Lower lobe of right lung (tissue), 2 donors: ENCODE measurements at regions not wholly inside any gene's neighbourhood (a gene's known extent, or its start where the extent isn't known, plus 50 kb on each side); places are given as distances from the start of the nearest gene placed in this dataset.

Experiments used
- ATAC-seq, 2 donors: fragments of 200-7000 bp; cut with Tn5 transposase; one replicate each; pipeline ENCODE4 v1.9.1; 2020 to 2022; ENCODE audit warnings: mild to moderate bottlenecking in 2 of 2, moderate library complexity in 2 of 2
- DNase-seq: peaks from one replicate; pipeline ENCODE4 v3.0.0-alpha.2; 2020
- H3K27ac ChIP-seq: fragments of 200-600 bp; one replicate; pipeline ENCODE4 v1.8.0; 2022
- H3K27me3 ChIP-seq: fragments of 200-600 bp; one replicate; pipeline ENCODE4 v1.8.0; 2022; ENCODE audit warnings: low read depth
- H3K36me3 ChIP-seq: fragments of 200-600 bp; one replicate; pipeline ENCODE4 v1.8.0; 2022; ENCODE audit warnings: mild to moderate bottlenecking
- H3K4me1 ChIP-seq: fragments of 200-600 bp; one replicate; pipeline ENCODE4 v1.8.0; 2022
- H3K4me3 ChIP-seq: fragments of 200-600 bp; one replicate; pipeline ENCODE4 v1.8.0; 2022; ENCODE audit warnings: mild to moderate bottlenecking
- H3K9me3 ChIP-seq: fragments of 200-600 bp; one replicate; pipeline ENCODE4 v1.8.0; 2022
- intact Hi-C: fragments of 100-400 bp; cut with DNase I; formaldehyde crosslinking; loops from one replicate; pipeline ENCODE4 v1.11.0; 2022
- TF ChIP-seq, protein P1 (sequence below): fragments of 200-600 bp; IDR thresholded peaks from one replicate; pipeline ENCODE4 v1.8.0; 2022; ENCODE audit warnings: antibody characterized with exemption, mild to moderate bottlenecking
- donor health status: DM: no; HTN: yes; CAD: no; lungs with severe emphysema.

DNA sequence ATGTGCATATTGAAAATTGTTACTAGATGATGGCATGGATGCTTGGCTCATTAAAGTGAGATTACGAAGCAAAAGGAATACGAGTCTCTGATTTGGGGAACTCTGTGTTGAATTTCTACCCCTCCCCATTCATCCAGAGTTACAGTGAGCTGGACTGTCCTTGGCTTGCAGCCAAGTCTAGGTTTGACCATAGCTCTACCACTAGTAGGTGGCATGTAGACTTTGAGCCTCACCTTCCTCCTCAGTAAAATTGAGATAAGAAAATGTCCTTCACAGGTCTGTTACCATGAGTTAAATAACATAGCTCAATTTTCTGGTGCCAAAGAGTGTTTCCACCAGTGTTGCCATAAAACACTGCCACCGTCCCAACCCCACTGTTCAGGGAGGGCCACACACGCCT lies 727.6 kb upstream of the ID2 start:
- ATAC-seq (no peak), DNase-seq (no peak)
- intact Hi-C loops = no loop called here
- Histone ChIP-seq H3K4me1 (no peaks in the 10 kb centered on the region), H3K4me3 (no peak overlapping the region), H3K27me3 (no peaks in the 10 kb centered on the region), H3K36me3 (no peaks in the 10 kb centered on the region), H3K9me3 (no peaks in the 10 kb centered on the region), H3K27ac (no peak overlapping the region)
- TF ChIP-seq, protein P1, sequence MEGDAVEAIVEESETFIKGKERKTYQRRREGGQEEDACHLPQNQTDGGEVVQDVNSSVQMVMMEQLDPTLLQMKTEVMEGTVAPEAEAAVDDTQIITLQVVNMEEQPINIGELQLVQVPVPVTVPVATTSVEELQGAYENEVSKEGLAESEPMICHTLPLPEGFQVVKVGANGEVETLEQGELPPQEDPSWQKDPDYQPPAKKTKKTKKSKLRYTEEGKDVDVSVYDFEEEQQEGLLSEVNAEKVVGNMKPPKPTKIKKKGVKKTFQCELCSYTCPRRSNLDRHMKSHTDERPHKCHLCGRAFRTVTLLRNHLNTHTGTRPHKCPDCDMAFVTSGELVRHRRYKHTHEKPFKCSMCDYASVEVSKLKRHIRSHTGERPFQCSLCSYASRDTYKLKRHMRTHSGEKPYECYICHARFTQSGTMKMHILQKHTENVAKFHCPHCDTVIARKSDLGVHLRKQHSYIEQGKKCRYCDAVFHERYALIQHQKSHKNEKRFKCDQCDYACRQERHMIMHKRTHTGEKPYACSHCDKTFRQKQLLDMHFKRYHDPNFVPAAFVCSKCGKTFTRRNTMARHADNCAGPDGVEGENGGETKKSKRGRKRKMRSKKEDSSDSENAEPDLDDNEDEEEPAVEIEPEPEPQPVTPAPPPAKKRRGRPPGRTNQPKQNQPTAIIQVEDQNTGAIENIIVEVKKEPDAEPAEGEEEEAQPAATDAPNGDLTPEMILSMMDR = no peak

DNA sequence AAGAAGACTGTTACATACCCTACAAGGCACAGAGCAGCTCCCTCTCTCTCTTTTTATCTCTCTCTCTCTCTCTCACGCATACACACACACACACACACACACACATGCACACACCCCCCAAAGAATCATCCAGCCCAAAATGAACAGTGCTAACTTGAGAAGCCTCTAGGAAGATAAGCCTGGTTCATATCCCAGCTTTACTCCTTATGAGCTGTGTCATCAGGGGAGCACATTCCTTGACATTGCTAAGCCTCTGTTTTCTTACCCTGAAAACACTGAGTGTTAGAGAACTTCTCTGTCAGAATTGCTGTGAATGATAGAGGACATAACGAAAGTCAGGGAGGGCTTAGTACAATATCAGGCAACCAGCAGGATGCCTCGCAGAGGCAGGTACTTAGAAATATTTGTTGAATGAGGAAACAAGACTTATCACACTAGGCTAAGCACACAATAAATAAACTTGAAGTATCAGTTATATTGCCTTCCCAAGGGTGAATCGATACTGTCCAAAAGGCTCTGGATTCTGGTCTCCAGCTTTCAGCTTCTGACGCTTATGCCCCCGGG lies 725.6 kb upstream of the ID2 start:
- intact Hi-C loops = no loop called here
- DNase-seq (no peak), ATAC-seq (no peak)
- H3K4me1 ChIP-seq = no peaks in the 10 kb centered on the region
- H3K4me3 ChIP-seq = no peak overlapping the region
- H3K27ac ChIP-seq = no peak overlapping the region
- H3K9me3 ChIP-seq = no peaks in the 10 kb centered on the region
- no peaks in the 10 kb centered on the region for H3K36me3 ChIP-seq
- TF ChIP-seq, protein P1 = no peak
- H3K27me3 ChIP-seq = no peaks in the 10 kb centered on the region

DNA sequence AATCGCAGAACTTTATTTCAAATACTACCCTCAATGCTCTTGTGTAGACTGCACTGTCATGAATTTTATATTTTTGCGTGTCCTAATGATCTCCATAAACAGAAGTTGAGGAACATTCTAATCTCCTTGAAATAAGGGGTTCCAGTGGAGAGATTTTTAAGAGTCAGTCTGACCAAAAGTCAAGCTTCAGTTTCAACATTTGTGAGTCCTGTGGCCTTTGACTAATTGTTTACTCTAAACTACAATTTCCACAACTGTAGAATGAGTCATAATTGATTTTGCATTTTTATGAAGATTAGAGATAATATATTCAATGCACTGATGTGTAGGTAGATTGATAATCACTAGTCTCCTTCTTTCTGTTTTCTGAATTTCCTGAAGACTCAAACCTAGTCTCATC lies 720.3 kb upstream of the ID2 start:
- TF ChIP-seq, protein P1 = no peak
- H3K36me3 ChIP-seq = no peaks in the 10 kb centered on the region
- intact Hi-C loops = no loop called here
- no peaks in the 10 kb centered on the region for H3K27me3 ChIP-seq
- H3K9me3 ChIP-seq = no peaks in the 10 kb centered on the region
- ATAC-seq (no peak), DNase-seq (no peak)
- no peak overlapping the region for H3K4me3 ChIP-seq
- H3K4me1 ChIP-seq = no peaks in the 10 kb centered on the region
- no peak overlapping the region for H3K27ac ChIP-seq

DNA sequence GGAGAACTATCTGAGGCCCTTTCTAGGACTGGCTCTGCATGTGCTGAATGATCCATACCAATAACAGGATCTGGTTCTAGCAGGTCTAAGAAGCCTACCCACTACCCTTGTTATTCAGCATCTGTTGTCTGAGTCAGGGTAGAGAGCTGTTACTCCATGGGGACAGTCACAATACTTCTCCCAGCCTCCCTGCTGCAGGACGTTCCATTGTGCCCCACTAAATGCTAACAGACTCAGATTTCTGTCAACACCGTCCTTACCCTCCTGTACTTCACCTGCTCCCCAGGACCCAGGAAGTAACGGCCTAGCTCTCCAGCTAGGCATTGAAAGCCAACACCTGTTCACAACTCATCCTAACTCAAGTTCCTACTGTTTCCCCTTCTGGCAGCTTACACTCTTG lies 719.7 kb upstream of the ID2 start:
- DNase-seq = no peak
- Histone ChIP-seq H3K4me3 (no peak overlapping the region), H3K9me3 (no peaks in the 10 kb centered on the region), H3K4me1 (no peaks in the 10 kb centered on the region), H3K27ac (no peak overlapping the region), H3K36me3 (no peaks in the 10 kb centered on the region), H3K27me3 (no peaks in the 10 kb centered on the region)
- TF ChIP-seq, protein P1 = no peak
- no peak for ATAC-seq
- intact Hi-C loops = no loop called here

DNA sequence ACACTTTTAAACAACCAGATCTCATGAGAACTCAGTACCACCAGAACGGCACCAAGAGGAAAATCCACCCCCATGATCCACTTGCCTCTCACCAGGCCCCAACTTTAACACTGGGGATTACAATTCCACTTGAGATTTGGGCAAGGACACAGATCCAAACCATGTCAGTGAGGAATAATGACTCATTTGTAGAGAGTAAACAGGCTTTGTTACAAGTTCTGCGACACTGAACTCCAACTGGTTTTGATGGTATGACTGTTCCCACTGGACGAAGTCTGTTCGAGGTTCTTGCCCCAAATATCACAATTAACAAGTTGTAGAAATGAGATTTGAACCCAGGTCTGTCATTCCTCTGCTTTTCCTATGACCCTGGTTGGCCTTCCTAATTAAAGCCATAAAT lies 718.1 kb upstream of the ID2 start:
- ATAC-seq (no peak), DNase-seq (no peak)
- intact Hi-C loops = no loop called here
- Histone ChIP-seq H3K4me1 (no peaks in the 10 kb centered on the region), H3K9me3 (no peaks in the 10 kb centered on the region), H3K36me3 (no peaks in the 10 kb centered on the region), H3K4me3 (no peak overlapping the region), H3K27ac (no peak overlapping the region), H3K27me3 (no peaks in the 10 kb centered on the region)
- TF ChIP-seq, protein P1 = no peak

DNA sequence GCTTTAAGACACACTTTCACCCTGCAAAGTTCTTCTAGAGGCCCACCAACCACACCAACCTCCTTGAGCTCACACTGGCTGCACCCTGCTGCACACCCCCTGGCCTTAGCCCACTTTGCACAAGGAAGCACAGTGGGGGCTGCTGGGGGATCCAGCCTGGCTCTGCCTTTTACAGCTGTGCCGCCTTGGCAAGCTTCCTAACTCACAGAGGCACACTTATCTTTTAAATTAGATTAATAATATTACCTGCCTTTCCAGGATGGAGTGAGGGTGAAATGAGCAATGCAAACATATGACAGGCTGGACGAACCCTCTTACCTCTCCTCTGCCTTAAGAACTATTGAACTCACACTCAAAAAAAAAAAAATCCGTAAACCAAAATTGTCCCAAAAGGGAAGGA lies 715.8 kb upstream of the ID2 start:
- no peaks in the 10 kb centered on the region for H3K36me3 ChIP-seq
- no peak for DNase-seq
- H3K27ac ChIP-seq = no peak overlapping the region
- no peaks in the 10 kb centered on the region for H3K9me3 ChIP-seq
- intact Hi-C loops = no loop called here
- no peaks in the 10 kb centered on the region for H3K4me1 ChIP-seq
- no peak overlapping the region for H3K4me3 ChIP-seq
- H3K27me3 ChIP-seq = no peaks in the 10 kb centered on the region
- ATAC-seq = no peak
- TF ChIP-seq, protein P1 = no peak
